ENCODE measurements at regions not wholly inside any gene's neighbourhood (a gene's known extent, or its start where the extent isn't known, plus 50 kb on each side); places are given as distances from the start of the nearest gene placed in this dataset.

GRCh38 chr6:67200626-67201403 is 1434.3 kb upstream of the ADGRB3 start (continued):
- no peak for TF ChIP-seq PATZ1 (tag by site-specific recombination; IDR thresholded peaks at IDR 0.05)
- no peak for TF ChIP-seq KLF9 (tag by site-specific recombination; IDR thresholded peaks at IDR 0.05; ENCODE audit: low read depth)

GRCh38 chr6:67199425-67199824 is 1435.7 kb upstream of the ADGRB3 start:
- CTCF ChIA-PET: no interaction called here
- no peaks in the 10 kb centered on the region for H3K9me3 ChIP-seq (ENCODE audit: control insufficient read depth, insufficient read depth, low read depth, low read length)
- TF ChIP-seq ZNF561 (tag by site-specific recombination; IDR thresholded peaks at IDR 0.05; ENCODE audit: borderline replicate concordance) (no peak), ZNF121 (tag by site-specific recombination; IDR thresholded peaks at IDR 0.05) (no peak), ZNF18 (tag by site-specific recombination; IDR thresholded peaks at IDR 0.05) (no peak), ZSCAN23 (tag by site-specific recombination; IDR thresholded peaks at IDR 0.05) (no peak), ZNF354C (tag by site-specific recombination; IDR thresholded peaks at IDR 0.05; ENCODE audit: borderline replicate concordance, low read depth) (no peak), ZBTB8A (tag by site-specific recombination; IDR thresholded peaks at IDR 0.05) (no peak), ZNF10 (tag by site-specific recombination; IDR thresholded peaks at IDR 0.05) (no peak), ZNF311 (tag by site-specific recombination; IDR thresholded peaks at IDR 0.05; ENCODE audit: borderline replicate concordance) (no peak), ZNF292 (tag by site-specific recombination; IDR thresholded peaks at IDR 0.05; ENCODE audit: borderline replicate concordance, low read depth) (no peak)
- TF ChIP-seq, protein P1, sequence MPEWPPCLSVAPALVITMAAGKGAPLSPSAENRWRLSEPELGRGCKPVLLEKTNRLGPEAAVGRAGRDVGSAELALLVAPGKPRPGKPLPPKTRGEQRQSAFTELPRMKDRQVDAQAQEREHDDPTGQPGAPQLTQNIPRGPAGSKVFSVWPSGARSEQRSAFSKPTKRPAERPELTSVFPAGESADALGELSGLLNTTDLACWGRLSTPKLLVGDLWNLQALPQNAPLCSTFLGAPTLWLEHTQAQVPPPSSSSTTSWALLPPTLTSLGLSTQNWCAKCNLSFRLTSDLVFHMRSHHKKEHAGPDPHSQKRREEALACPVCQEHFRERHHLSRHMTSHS (tag by site-specific recombination; IDR thresholded peaks at IDR 0.05): no peak
- no peak overlapping the region for H3K4me3 ChIP-seq (ENCODE audit: low read depth, low read length)
- no peaks in the 10 kb centered on the region for H3K36me3 ChIP-seq (ENCODE audit: control insufficient read depth in 2 of 2, insufficient read depth in 1 of 2, low read length in 2 of 2)
- H3K27ac ChIP-seq (ENCODE audit: extremely low read depth, low read depth, low read length): no peak overlapping the region
- H3K4me1 ChIP-seq (ENCODE audit: control insufficient read depth, insufficient read depth, low read length): no peaks in the 10 kb centered on the region
- POLR2A ChIA-PET: no interaction called here

DNA sequence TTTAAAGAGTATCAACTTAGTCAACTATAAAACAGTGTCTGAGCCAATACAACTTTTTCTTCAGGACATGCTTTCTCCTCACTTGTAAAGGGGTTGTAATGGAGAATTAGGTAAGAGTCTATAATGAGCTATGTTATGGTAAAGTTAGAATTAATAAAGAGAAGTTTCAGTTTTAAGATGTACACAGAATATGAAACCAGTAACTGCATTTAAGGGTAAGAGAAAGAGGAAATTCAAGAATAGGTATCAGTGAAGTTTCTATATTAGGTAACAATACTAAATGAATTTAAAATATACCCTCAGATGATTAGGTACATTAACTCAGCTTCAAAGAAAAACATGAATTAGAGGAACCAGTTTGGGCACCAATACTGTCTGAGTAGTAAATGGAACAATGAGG is 1444.3 kb upstream of the ADGRB3 start:
- H3K4me1 ChIP-seq (ENCODE audit: control insufficient read depth, insufficient read depth, low read length): no peaks in the 10 kb centered on the region
- ChIA-PET CTCF (no interaction called here), POLR2A (no interaction called here)
- TF ChIP-seq ZNF37A (tag by site-specific recombination; IDR thresholded peaks at IDR 0.05) (no peak), ZNF426 (tag by site-specific recombination; IDR thresholded peaks at IDR 0.05) (no peak), ZBTB49 (tag by site-specific recombination; IDR thresholded peaks at IDR 0.05; ENCODE audit: low read depth) (no peak), MYNN (tag by site-specific recombination; IDR thresholded peaks at IDR 0.05; ENCODE audit: borderline replicate concordance) (no peak), ZBTB20 (tag by site-specific recombination; IDR thresholded peaks at IDR 0.05) (no peak), ZNF792 (tag by site-specific recombination; IDR thresholded peaks at IDR 0.05) (no peak), ZXDB (tag by site-specific recombination; IDR thresholded peaks at IDR 0.05) (no peak)
- TF ChIP-seq, protein P2, sequence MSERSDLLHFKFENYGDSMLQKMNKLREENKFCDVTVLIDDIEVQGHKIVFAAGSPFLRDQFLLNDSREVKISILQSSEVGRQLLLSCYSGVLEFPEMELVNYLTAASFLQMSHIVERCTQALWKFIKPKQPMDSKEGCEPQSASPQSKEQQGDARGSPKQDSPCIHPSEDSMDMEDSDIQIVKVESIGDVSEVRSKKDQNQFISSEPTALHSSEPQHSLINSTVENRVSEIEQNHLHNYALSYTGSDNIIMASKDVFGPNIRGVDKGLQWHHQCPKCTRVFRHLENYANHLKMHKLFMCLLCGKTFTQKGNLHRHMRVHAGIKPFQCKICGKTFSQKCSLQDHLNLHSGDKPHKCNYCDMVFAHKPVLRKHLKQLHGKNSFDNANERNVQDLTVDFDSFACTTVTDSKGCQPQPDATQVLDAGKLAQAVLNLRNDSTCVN (tag by site-specific recombination; optimal IDR thresholded peaks at IDR 0.05): no peak
- no peak overlapping the region for H3K4me3 ChIP-seq (ENCODE audit: low read depth, low read length)
- H3K9me3 ChIP-seq (ENCODE audit: control insufficient read depth, insufficient read depth, low read depth, low read length): no peaks in the 10 kb centered on the region
- no peak overlapping the region for H3K27ac ChIP-seq (ENCODE audit: extremely low read depth, low read depth, low read length)
- no peaks in the 10 kb centered on the region for H3K36me3 ChIP-seq (ENCODE audit: control insufficient read depth in 2 of 2, insufficient read depth in 1 of 2, low read length in 2 of 2)

Data from HEK293 (cell line).